GM12874 (cell line): ENCODE measurements at regions not wholly inside any gene's neighbourhood (a gene's known extent, or its start where the extent isn't known, plus 50 kb on each side); places are given as distances from the start of the nearest gene placed in this dataset.

Source experiments
- TF ChIP-seq, protein P1 (sequence below): IDR thresholded peaks from 2 replicates; pipeline ENCODE4 v1.5.1; 2011; ENCODE audit warnings: low read depth, mild to moderate bottlenecking, control low read depth, low read length, moderate library complexity; ENCODE audit not compliant: insufficient read depth

GRCh38 chr4:32119907-32120306 lies 1399.7 kb downstream of the PCDH7 start:
- TF ChIP-seq, protein P1, sequence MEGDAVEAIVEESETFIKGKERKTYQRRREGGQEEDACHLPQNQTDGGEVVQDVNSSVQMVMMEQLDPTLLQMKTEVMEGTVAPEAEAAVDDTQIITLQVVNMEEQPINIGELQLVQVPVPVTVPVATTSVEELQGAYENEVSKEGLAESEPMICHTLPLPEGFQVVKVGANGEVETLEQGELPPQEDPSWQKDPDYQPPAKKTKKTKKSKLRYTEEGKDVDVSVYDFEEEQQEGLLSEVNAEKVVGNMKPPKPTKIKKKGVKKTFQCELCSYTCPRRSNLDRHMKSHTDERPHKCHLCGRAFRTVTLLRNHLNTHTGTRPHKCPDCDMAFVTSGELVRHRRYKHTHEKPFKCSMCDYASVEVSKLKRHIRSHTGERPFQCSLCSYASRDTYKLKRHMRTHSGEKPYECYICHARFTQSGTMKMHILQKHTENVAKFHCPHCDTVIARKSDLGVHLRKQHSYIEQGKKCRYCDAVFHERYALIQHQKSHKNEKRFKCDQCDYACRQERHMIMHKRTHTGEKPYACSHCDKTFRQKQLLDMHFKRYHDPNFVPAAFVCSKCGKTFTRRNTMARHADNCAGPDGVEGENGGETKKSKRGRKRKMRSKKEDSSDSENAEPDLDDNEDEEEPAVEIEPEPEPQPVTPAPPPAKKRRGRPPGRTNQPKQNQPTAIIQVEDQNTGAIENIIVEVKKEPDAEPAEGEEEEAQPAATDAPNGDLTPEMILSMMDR = no peak

DNA sequence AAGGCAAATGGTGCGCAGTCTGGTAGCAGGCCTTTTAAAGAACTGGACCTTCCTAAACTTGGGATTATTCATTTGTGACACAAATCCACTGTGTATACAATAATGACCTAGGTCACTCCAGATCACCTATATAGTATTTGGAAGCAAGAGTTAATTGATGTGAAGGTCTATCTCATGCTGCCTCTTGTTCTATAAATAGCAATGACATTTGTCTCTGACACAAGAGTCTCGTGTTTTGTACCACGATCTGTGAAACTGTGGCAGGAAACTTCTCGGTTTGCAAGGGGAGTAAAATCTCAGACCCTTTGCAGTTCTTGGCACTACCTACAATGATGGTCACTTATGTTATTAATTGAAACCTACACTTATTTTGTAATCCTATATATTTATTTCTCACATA lies 1408.4 kb downstream of the PCDH7 start:
- TF ChIP-seq, protein P1 = no peak

DNA sequence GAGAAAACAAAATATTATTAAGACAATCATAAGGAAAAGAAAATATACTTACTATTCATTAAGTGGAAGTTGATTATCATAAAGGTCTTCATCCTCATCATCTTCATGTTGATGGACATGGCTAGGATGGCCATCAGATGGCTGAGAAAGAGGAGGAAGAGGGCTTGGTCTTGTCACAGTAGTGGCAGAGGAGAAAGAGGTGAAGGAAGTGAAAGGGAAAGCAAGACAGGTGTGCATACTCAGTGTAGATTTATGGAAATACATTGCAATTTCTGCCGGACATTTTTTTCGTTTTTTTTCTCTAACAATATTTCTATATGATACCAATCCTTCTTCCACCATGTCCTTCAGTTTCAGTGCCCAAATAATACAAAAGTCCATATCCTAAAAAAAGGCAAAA lies 1409.8 kb downstream of the PCDH7 start:
- TF ChIP-seq, protein P1 = no peak

DNA sequence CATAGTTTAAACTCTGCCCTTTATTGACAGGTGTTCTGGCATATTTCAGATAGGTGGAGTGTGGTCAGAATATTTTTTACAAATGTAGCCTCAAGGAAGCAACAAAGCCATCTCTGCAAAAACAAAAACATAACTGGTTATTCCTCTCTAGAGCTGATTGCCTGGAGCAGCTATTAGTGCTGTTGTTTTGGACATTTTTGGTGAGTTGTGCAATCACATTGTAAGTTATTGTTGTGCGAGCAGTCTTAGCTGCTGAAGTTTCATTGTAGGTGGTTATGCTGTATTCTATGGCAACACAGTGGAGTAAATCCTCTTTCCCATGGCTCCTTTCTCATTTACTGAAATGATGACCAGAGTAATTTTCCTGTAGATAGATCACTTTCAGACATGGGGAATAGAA lies 1413.0 kb downstream of the PCDH7 start:
- TF ChIP-seq, protein P1 = no peak

GRCh38 chr4:32133734-32134133 lies 1413.6 kb downstream of the PCDH7 start:
- TF ChIP-seq, protein P1 = no peak

GRCh38 chr4:32135642-32136041 lies 1415.5 kb downstream of the PCDH7 start:
- TF ChIP-seq, protein P1 = no peak

GRCh38 chr4:32136081-32136787 lies 1416.1 kb downstream of the PCDH7 start:
- TF ChIP-seq, protein P1 = no peak
